Heart left ventricle (tissue), 13 donors: ENCODE measurements at regions not wholly inside any gene's neighbourhood (a gene's known extent, or its start where the extent isn't known, plus 50 kb on each side); places are given as distances from the start of the nearest gene placed in this dataset.

Experiments
- CTCF ChIP-seq, 12 donors: fragments of 200-600 bp; sonication (generic) in 4 of 12; IDR thresholded peaks; one replicate each; pipeline versions ENCODE4 v1.5.0 to v1.8.0; 2018 to 2022; ENCODE audit warnings: antibody characterized with exemption in 12 of 12, mild to moderate bottlenecking in 5 of 12
- POLR2A ChIP-seq, 2 donors: fragments of 450-650 bp; IDR thresholded peaks; one replicate each; pipeline ENCODE4 v1.6.1; 2017; ENCODE audit warnings: antibody characterized with exemption in 2 of 2, mild to moderate bottlenecking in 2 of 2, moderate library complexity in 2 of 2
- donor health status: ischemic (EF 13 %, LVEDD 7.1; RV severe dilation, severe dysfunction).
- donor health status: DM: no; HTN: yes; CAD: no.
- donor health status: DM: no; HTN: no; CAD: no.
- donor health status: ischemic (EF 25% LVEDD 6.9; RV normal size, moderate dysfunction).
- donor health status: ischemic (EF 25% LVEDD 5.7; RV mildly dilated, moderate dysfunction).
- donor health status: ischemic (EF 35%, LVEDD 5.7; RV mildly dilated, moderate dysfunction).
- donor health status: nonischemic (EF 11% LVEDD 7.7; RV severe dilation, severe dysfunction).
- donor health status: DM: yes; HTN: yes; CAD: no.
- donor health status: PGD.
- donor health status: ischemic (EF 29% LVEDD 5.4; RV normal size, mild dysfunction).
- donor health status: nonischemic (EF 23%, LVEDD 6.1; RV moderate dilation, normal function).

- TF ChIP-seq CTCF (IDR thresholded peaks at IDR 0.05): no peak
- no peak for TF ChIP-seq POLR2A (IDR thresholded peaks at IDR 0.05)
These were observed 172.5 kb upstream of the CELF2 start for GRCh38 chr10:10845185-10845584.
